COLO829 (cell line): ENCODE measurements at regions not wholly inside any gene's neighbourhood (a gene's known extent, or its start where the extent isn't known, plus 50 kb on each side); places are given as distances from the start of the nearest gene placed in this dataset.
"Not testable (repeated sequence)": the region's sequence is repeated elsewhere in the genome, so short reads cannot be mapped to it uniquely, and the experiment has no call there.

Source experiments
- DNase-seq: peaks from one replicate; pipeline ENCODE4 v3.0.0; 2012; ENCODE audit warnings: low spot score

DNA sequence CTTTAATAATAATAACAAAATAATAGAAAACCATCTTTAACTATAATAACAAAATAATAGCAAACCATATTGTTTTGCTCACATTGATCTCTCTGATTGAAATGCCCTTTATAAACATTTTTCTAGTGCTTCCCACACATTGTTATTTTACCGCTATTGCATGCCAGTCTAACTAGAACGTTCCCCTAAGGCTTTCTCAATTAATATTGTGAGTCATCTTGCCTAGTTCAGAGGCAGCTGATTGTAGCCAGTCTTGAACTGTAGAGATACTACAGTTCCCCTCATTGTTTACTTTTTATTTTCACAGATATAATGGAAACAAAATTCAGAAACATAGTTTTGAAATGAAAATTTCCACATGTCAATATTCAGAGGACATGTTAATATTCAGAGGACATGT, 192.3 kb upstream of the ADGRL4 start:
- DNase-seq, result peak; percentile 61

DNA sequence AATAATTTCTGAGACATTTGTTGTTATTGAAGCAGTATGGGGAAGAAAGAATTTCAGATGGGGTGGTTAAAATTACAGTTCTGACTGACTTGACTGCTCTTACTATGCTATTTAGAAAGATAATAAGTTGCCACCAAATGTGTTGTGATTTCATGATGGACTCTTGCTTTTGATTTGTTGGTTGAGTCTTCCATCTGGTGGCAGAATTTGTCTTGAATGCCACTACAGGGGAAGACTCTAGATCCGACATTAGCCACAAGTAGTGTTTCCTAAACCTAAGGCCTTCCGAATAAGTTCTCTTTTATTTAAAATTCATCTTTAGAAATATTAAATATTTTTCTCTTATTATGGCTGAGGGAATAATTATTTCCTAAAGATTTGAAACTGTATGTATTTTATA, 190.9 kb upstream of the ADGRL4 start:
- peak; percentile 10 for DNase-seq

DNA sequence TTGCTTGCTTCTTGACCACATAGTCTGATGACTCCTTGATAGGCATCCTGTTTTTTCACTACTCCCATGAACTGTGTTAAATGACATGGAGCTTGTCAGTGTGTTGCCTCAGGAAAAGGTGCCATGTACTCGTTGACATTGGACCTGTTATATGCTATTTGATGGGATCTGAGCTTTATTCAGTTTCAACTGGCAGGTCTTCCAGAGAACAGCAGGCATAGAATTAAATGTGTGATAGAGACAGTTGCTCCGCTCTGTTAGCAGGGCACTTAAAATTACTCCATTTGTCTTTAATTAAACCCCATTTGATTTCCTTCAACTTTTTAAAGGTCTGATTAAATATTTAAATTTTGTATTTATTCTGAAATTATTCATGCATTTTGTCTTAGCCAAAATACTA, 189.7 kb upstream of the ADGRL4 start:
- no peak for DNase-seq

DNA sequence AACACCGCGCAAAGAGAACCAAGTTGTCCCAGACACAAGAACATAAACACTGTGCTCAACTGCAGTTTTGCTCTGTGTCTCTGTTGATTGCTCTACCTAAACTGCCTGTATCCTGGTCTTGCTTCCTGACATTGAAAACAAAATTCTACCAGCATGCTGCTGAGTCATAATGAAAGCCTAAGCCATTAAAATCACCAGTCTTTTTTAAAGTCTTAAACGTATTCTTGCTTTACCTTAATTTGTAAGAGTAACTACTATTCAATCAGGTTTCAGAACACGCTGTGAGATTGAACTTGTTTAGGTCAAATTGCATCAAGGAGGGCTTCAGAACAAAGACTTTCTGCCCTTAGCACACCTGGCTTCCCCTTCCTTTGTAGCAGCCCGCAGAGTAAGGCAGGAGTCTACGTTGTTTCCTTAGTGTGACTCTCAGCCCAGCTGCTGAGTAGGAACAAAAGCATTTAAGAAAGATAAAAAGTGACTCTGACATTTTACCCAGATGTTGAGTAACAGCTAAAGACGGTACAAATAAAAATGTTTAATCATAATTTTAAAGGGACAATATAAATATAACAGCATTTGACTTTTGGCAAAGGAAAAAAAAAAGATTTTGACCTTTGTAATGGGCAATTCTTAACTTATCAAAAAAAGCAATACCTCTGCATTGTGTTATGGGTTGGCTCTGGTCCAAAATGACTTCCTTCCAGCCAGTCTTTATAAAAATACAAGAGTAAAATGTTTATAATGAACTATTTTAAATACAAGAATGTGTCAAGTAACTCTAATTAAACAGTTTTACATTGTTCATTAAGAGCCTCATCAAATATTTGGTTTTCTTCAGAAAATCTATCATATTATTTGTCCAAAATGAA, 186.9 kb upstream of the ADGRL4 start:
- no peak for DNase-seq

DNA sequence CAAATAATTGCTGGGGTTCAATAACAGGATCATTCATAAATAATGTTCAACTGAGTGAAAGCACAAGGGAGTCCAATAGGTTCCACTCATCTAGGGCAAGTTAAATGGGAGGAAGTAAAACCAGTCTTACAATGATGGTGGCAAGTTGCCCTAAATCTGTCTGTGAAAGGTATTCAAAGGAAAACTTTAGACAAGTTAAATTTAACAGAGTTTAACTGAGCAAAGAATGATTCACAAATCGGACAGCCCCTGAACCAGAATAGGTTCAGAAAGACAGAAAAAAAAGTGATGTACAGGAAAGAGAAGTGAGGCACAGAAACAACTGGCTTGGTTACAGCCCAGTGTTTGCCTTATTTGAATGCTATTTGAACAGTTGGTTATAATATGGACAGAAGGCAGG, 183.5 kb upstream of the ADGRL4 start:
- DNase-seq, result no peak

DNA sequence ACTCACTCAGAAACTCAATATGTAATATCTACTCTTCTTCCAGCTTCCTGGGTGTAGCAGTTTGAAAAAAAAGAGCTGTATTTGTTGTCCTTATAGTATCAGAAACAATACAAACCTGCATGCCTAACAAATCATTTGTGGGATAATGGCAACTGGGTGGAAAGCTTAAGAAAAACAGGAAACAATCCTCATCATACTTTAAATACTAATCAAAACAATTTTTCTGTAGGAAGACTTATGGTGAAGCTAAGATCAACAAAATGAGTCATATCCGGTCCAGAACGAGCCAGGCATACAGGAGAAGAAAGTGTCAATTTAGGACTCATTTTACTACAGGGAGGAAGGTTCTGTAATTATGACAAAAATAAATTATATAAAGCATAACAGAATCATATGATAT, 181.8 kb upstream of the ADGRL4 start:
- peak; percentile 11 for DNase-seq

DNA sequence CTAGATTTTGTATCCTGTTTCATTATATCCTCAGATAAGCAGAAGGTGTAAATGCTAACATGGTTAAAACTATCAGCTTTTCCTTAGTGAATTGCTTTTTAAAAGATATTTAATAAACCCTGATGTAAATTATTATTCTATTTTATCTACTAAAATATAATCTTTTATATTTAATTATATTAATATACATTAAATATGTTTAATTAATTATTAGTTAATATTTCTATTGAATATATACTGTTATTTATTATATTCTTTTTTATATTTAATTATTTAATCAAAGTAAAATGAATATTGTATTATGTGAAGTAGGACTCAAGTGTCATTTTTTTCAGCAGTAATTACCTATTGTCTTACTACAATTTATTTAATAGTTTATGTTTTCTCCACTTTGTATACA, 179.7 kb upstream of the ADGRL4 start:
- DNase-seq, result no peak

DNA sequence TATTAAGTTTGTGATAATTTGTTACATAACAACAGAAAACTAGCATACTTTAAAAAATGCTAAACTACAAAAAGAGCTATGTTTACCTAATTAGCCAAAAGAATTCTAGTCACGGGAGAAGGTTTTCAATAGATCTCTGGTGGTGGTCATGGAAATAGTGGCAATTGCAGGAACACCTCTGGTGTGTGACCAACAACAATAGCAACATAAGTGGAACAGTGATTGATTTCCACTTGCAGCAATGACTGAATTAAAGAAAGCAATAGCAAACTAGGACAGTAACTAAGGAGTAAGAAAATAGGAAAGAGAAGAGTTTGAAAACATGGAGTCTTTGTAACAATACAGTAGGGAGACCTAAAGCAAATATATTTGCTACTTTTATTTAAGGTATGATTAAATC, 171.3 kb upstream of the ADGRL4 start:
- DNase-seq, result no peak

DNA sequence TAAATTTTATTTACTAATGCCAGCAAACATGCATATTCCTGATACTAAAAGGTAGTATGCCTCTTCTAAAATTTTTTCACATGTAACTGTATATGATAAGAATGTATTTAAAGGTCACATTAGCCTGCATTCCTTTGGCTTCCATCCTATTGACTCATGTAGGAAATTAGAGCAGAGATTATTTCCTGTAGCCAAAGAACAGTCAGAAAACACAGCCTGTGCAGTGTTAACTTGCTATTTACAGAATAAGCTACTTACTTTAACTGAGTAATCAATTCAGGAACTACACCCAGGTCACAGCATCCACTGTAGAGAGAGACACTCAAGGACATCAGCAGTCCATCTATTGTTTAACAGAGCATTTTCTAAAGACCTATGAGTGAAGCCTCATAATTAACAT, 154.5 kb upstream of the ADGRL4 start:
- peak; percentile 18 for DNase-seq

DNA sequence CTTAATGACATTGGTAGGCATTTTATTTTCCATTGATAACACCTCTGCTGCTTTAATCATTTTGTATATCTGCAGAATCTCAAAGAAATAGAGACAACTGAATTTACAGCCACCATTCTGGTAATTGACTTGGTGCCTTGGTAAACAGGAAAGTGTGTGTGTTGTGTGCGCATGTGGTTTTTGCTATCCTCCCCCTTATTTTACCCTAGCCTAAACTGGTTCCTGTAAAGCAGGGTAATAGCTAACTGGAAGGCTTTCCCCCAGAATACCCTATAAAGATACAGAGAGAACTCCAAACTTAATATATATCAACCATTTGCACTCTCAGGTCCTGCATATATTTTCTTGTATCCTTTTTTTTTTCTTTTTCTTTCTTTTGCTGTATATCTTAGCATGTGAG, 149.5 kb upstream of the ADGRL4 start:
- no peak for DNase-seq

DNA sequence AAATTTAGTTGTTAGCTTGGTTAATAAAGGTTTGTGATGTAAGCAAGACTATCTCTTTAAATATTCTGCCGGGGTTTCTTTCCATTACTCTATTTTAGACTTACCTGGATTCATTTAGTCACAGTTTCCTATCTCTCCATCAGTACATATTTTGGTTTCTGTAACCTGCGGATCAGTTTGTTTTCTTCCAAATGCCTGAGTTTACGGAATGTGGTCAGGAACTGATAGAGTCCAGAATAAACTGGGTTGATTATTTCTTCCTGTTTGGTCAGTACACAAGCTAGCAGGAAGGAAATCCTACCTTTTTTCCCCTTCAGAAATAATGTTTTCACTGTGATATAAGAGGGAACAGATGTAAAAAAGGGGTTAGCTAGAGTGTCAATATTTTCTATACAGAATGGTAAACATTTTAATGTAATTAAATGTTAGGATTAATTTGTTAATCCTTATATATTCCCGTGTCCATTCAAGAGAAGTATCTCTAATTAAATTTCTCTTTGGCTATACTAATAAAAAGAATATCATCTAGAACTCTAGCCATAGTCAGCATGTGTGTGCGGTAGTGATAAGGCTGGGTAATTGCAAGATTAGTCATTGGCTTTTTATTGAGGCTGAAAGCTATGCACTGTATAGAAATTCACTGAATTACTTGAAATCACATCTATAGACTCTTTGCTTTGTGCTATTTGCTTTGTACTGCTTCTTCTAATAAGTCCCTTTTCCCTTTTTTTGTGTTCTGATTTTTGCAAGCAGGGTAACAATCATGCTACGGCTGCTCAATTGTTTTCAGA, 144.7 kb upstream of the ADGRL4 start:
- no peak for DNase-seq

DNA sequence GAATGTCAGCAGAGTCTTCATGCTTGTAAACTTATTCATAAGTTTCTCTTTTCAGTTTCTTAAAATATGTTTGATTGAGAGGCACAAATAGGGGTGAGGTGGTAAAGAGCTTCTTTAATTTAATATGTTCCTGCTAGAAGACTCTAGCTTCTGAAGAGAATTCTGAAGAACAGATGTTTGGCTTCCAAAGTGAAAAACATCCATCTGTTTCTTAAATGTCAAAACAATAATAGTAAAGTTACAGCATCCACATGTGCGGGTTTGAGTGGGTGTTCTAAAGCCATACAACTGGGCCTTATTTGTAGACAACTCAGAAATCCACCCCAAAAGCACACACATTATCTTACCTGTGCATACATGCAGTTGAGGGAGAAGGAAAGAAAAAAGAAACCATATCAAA, 144.0 kb upstream of the ADGRL4 start:
- DNase-seq, result no peak

DNA sequence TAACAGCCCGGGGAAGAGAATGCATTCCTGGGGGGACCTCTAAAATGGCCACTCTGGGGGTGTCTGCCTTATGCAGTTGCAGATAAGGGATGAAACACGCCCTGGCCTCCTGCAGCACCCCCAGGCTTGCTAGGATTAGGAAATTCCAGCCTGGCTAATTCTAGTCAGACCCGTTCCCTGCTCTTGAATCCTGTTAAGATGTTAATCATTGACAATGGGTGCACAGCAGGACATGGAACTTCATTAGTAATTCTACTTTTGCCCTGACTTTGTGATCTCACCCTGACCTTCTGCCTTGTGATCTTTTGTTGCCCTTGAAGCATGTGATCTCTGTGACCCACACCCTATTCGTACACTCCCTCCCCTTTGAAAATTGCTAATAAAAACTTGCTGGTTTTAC, 131.7 kb upstream of the ADGRL4 start:
- DNase-seq, result not testable (repeated sequence)

DNA sequence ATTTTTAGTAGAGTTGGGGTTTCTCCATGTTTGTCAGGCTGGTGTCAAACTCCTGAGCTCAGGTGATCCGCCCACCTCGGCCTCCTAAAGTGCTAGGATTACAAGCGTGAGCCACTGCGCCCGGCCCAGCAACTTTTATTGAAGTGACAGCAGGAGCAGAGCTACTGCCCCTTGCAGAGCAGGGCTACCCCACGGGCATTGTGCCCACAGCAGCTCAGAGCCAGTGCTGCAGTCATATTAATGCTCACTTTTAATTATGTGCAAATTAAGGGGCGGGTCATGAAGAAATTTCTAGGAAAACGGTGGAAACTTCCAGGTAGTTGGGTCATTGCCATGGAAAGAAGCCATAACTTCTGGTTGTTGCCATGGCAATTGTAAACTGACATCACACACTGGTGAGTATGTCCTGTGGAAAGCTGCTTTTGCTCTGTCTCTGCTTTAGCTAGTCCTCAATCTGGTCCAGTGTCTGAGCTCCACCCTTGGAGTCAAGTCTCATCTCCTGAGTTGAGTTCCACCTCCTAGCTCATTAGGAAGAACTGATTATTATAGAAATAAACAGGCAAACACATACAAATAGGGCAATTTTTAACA, 127.3 kb upstream of the ADGRL4 start:
- DNase-seq, result no peak

DNA sequence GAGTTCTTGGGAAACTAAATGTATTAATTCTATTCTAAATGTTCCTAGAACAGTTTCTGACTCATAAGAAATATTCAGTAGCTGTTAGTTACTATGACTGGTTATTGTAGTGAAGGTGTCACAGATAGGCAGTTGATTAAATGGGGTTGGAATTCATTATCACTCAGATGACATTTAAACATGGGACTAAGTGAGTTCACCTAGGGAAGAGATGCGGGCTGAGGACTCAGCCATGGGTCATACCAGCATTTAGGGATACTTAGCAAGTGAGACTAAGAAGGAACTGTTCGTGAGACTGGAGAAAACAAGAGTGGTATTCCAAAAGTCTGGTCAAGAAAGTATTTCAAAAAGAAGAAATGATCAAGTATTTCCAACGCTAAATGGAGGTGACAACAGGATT, 125.1 kb upstream of the ADGRL4 start:
- DNase-seq, result no peak

DNA sequence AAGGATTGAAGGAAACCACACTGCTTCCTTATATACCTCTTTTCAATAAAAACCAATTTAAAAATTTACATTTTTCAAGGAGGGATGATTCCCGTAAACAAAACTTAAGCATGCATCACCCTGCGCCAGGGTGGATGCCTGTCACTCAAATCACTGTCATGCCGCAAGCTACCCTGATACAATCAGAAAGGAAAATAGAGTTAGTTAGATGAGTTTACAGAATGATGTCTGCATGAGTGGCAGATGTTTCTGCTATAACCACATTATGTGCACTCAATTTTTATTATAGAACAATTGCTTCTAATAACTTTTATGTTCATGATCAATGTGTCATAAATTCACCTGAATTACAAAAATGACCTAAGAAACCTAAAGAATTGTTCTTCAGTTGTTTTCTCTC, 123.4 kb upstream of the ADGRL4 start:
- DNase-seq, result no peak

DNA sequence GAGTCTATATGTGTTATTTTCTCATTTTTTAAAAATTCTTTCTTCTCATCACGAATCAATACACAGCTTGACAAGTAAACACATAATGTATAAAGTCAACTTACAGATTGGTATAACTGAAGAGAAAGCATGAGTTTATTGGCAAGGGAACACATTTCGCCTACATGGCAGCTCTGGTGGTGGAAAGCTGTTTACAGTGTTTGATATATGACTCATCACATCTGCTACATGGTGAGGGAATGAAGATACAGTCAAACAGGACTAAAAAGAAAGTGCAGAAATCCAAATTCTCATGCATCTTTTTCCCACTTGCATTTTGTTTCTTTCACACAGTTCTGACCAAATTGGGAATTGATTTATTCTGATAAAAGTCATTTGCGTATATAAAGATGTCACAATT, 122.2 kb upstream of the ADGRL4 start:
- DNase-seq, result peak; percentile 42

DNA sequence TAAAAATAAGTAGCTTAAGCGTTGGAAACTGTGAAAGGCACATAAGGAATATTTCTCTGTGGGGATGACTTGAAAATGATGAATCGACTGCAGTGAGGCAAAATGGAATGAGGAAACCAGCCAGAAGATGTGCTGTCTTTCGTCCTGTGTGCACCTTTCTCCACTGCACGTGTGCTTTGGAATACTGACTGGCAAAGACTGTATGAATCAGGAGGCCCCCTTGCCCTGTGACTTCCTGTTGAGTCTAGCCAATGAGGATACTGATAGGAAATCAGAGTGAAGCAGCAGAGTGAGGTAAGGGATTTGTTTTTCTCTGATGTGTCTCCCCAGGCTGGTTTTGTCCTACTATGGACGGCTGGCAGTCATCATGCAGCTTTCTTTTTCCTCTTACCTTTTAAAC, 118.2 kb upstream of the ADGRL4 start:
- DNase-seq, result no peak

DNA sequence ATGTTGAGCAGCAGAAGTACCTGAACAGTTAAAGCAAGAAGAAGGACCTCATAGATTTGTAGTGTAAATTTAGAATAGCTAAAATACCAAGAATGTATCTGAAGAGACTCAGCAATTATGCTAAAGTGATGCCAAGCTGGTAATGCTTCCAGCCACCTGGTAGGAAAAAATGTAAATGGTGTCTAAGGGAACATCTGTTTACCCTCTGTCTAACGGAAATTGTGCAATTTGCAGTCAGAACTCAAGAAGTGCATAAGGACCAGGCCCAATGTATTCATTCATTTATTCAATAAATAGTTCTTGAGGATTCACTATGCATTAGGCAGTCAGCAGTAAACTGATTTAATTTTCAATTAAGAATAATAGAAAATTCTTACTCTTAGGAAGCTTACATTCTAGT, 116.0 kb upstream of the ADGRL4 start:
- DNase-seq, result no peak

DNA sequence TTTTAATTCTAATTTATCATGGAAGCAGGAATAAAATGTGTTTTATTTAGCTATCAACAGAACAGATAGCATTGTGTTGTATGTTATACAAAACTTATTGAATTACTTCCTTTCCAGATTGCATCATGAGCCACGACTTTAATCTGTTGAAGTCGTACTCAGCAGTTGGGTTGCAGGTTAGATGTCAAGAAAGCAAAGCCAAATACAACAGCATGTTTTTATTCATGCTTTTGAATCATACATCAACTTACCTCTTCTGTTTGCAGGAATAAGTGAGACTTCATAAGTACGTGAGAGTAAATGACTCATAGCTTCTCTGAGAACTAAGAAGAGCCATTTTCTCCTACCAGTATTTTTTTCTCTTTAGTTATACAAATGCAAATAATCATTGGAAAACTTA, 110.8 kb upstream of the ADGRL4 start:
- no peak for DNase-seq

DNA sequence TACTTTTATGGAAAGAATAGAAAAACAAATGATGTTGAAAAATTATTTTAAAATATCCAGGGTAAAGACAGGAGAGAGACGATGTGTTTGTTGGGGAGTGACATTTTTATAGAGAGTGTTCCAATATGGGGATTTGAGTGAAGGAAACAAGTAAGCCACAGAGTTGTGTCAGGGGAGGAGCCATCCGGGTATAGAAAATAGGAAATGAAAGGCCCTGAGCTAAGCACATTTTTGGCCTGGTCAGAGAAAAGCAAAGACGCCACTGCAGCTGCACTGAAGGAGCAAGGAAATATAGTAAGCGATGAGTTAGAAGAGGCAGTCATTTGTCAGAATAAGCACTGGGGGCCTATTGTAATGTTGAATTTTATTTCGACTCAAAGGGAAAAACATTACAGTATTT, 107.3 kb upstream of the ADGRL4 start:
- DNase-seq, result no peak

DNA sequence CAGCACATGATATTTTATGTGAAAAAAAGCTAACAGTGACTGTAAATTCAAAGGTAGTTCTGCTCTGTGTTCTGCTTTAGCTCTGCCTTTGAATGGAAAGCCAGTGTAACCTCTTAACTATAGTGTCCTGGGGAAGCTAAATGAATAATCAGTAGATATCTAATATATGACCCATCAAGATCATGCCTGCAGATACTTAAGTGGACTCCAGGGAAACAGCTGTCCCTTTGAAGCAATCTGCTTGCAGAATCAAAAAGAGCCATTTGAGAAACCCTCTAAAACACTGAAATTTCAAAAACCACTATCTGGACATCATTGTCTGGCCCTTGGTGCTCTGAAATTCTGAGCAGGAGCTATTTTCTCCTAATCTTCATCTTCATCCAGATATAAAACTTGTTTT, 104.2 kb upstream of the ADGRL4 start:
- no peak for DNase-seq

DNA sequence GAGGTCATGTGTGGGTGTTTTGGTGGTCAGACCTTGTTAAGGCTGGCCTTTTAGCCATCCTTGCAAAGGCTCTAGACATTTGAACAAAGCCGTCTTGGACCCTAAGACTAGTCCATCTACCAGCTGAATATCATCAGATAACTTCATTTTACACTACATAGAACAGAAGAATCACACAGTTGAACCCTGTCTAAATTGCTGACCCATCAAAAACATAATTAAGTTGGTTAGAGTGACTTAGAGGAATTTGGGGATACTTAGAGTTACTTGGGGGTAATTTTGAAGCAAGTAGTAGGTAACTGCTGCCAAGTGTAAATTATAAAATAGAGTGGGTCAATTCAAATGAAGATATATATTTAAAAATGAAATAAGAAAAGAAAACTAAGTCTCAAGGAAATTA, 102.9 kb upstream of the ADGRL4 start:
- DNase-seq, result no peak
